ENCODE measurements at regions not wholly inside any gene's neighbourhood (a gene's known extent, or its start where the extent isn't known, plus 50 kb on each side); places are given as distances from the start of the nearest gene placed in this dataset.

- TF ChIP-seq EZH2 (IDR thresholded peaks at IDR 0.05; ENCODE audit: insufficient read depth, poor library complexity, severe bottlenecking) (no peak), EZH2phosphoT487 (IDR thresholded peaks at IDR 0.05; ENCODE audit: insufficient read depth, low read depth) (no peak)
Observed at GRCh38 chr13:103350147-103350546, 283.9 kb upstream of the SLC10A2 start.
